ENCODE measurements at regions not wholly inside any gene's neighbourhood (a gene's known extent, or its start where the extent isn't known, plus 50 kb on each side); places are given as distances from the start of the nearest gene placed in this dataset.

DNA sequence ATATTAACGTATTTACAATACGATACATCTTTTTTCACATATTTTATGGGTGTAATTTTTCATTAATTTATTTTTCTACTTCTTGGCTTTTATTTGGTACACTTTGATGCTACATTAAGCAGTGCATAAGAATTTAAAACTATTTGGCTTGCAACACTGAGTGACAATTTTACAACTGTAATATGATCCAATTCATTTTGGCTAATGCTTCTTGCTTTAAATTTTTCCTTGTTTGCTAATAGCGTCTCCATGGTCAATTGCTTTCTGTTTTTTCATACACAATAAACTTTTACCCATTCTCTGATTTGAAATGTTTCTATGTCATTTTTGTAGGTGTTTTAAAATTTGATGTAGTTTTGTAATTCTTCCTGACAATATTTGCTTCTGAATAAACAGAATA, 773.2 kb downstream of the FAM181B start (continued):
- TF ChIP-seq, protein P1, sequence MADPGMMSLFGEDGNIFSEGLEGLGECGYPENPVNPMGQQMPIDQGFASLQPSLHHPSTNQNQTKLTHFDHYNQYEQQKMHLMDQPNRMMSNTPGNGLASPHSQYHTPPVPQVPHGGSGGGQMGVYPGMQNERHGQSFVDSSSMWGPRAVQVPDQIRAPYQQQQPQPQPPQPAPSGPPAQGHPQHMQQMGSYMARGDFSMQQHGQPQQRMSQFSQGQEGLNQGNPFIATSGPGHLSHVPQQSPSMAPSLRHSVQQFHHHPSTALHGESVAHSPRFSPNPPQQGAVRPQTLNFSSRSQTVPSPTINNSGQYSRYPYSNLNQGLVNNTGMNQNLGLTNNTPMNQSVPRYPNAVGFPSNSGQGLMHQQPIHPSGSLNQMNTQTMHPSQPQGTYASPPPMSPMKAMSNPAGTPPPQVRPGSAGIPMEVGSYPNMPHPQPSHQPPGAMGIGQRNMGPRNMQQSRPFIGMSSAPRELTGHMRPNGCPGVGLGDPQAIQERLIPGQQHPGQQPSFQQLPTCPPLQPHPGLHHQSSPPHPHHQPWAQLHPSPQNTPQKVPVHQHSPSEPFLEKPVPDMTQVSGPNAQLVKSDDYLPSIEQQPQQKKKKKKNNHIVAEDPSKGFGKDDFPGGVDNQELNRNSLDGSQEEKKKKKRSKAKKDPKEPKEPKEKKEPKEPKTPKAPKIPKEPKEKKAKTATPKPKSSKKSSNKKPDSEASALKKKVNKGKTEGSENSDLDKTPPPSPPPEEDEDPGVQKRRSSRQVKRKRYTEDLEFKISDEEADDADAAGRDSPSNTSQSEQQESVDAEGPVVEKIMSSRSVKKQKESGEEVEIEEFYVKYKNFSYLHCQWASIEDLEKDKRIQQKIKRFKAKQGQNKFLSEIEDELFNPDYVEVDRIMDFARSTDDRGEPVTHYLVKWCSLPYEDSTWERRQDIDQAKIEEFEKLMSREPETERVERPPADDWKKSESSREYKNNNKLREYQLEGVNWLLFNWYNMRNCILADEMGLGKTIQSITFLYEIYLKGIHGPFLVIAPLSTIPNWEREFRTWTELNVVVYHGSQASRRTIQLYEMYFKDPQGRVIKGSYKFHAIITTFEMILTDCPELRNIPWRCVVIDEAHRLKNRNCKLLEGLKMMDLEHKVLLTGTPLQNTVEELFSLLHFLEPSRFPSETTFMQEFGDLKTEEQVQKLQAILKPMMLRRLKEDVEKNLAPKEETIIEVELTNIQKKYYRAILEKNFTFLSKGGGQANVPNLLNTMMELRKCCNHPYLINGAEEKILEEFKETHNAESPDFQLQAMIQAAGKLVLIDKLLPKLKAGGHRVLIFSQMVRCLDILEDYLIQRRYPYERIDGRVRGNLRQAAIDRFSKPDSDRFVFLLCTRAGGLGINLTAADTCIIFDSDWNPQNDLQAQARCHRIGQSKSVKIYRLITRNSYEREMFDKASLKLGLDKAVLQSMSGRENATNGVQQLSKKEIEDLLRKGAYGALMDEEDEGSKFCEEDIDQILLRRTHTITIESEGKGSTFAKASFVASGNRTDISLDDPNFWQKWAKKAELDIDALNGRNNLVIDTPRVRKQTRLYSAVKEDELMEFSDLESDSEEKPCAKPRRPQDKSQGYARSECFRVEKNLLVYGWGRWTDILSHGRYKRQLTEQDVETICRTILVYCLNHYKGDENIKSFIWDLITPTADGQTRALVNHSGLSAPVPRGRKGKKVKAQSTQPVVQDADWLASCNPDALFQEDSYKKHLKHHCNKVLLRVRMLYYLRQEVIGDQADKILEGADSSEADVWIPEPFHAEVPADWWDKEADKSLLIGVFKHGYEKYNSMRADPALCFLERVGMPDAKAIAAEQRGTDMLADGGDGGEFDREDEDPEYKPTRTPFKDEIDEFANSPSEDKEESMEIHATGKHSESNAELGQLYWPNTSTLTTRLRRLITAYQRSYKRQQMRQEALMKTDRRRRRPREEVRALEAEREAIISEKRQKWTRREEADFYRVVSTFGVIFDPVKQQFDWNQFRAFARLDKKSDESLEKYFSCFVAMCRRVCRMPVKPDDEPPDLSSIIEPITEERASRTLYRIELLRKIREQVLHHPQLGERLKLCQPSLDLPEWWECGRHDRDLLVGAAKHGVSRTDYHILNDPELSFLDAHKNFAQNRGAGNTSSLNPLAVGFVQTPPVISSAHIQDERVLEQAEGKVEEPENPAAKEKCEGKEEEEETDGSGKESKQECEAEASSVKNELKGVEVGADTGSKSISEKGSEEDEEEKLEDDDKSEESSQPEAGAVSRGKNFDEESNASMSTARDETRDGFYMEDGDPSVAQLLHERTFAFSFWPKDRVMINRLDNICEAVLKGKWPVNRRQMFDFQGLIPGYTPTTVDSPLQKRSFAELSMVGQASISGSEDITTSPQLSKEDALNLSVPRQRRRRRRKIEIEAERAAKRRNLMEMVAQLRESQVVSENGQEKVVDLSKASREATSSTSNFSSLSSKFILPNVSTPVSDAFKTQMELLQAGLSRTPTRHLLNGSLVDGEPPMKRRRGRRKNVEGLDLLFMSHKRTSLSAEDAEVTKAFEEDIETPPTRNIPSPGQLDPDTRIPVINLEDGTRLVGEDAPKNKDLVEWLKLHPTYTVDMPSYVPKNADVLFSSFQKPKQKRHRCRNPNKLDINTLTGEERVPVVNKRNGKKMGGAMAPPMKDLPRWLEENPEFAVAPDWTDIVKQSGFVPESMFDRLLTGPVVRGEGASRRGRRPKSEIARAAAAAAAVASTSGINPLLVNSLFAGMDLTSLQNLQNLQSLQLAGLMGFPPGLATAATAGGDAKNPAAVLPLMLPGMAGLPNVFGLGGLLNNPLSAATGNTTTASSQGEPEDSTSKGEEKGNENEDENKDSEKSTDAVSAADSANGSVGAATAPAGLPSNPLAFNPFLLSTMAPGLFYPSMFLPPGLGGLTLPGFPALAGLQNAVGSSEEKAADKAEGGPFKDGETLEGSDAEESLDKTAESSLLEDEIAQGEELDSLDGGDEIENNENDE (IDR thresholded peaks at IDR 0.05; ENCODE audit: insufficient replicate concordance, low read length), result no peak
- no peak for TF ChIP-seq TAF7 (optimal IDR thresholded peaks at IDR 0.05; ENCODE audit: borderline replicate concordance, low read depth, low read length)

Measured in H1 (cell line).